Umbilical cord (tissue), 1 donor: ENCODE measurements at regions not wholly inside any gene's neighbourhood (a gene's known extent, or its start where the extent isn't known, plus 50 kb on each side); places are given as distances from the start of the nearest gene placed in this dataset.

Source experiments
- DNase-seq: peaks from one replicate; pipeline ENCODE4 v3.0.0-alpha.2; 2015; ENCODE audit warnings: low spot score

DNA sequence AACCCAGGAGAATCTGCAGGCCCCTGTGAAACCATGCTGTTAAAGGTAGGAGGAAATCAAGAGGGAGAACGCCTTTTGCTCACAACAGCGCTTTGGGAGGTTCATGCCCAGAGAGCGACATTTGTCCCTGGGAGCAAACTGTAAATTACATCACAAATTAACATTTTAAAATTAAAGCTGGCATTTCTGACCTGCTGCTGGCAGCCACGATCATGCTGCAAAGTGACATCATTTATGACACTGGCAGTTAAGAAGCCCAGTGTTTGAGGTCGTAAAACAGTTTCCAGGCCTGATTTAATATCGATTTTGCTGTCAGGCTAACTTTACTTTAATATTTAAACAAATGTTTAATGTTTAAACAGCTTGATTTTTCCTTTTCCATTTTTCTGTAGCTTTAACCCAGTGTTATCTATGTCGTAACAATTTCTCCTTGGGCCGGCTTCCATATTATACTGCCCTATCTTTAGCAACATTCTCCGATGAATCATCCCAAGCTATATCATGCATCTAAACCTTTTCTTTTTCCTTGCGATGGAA, 86.5 kb upstream of the NPVF start:
- DNase-seq: peak; percentile 86

DNA sequence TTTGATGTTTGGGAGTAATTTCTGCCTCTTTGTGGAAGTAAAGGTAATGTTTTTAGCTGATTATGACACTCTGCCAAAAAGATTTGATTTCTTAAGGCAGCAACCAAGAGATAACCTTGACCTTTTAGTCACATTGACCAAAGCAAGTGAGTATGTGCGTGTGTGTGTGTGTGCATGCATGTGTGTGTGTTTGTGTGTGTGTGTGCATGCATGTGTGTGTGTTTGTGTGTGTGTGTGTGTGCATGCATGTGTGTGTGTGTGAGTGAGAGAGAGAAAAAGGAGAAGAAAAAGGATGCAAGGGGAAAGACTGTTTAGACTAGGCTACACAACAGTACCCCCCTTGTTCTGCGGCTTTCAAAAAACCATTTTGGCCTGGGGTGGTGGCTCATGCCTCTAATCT, 88.1 kb upstream of the NPVF start:
- DNase-seq: no peak

DNA sequence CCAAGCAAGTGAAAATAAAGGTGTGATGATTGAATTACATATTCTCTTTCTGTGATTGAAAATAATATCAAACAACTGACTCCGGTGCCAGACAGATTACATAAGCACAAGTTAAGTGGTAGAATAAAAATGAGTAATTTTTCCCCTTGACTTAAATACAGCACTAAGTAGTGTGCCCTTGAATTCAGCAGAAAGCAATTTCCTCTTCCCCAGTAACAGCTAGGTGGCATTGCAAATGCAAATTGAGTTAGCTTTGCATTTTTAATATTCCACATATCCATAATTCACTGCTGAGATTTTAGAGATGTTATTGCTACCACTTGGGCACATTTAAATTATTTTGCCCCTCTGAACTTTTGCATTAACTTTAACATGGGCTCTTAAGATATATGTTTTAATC, 89.8 kb upstream of the NPVF start:
- DNase-seq: no peak

DNA sequence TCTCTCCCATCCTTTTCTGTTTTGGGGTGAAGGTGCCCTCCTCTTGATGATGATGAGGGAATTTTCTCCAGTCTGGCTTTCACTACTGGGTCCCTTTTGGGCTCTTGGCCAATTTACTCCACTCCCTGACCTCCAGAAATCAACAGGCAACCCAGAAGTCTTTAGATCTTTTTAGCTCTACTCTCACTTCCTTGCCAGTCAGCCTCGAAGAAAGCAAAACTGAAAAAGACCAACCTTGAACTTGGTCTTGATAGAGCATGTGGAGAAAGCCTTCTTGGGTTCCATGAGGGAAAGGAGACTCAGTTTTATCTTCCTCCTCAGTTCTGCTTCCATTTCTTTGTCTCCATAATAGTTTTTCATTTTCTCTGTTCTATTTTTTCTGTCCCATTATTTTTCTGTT, 91.4 kb upstream of the NPVF start:
- DNase-seq: no peak

DNA sequence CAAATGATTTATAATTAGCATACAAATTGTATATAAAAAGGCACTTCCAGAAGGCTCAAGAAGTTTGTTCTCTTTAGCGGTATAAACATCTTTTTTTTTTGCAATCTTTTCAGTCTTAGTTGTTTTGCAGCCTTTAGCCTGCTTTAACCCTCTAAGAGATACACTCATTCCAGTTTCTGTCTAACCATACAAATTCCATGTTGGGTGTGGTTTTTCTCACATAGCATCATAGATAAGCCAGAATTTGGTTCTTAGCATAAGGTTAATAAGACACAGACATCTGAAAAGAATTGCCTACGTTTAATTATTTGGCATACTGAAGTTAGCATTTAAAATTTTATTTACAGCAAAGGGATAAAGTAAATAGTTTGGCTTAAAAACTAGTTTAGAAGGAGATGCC, 92.5 kb upstream of the NPVF start:
- peak; percentile 57 for DNase-seq

DNA sequence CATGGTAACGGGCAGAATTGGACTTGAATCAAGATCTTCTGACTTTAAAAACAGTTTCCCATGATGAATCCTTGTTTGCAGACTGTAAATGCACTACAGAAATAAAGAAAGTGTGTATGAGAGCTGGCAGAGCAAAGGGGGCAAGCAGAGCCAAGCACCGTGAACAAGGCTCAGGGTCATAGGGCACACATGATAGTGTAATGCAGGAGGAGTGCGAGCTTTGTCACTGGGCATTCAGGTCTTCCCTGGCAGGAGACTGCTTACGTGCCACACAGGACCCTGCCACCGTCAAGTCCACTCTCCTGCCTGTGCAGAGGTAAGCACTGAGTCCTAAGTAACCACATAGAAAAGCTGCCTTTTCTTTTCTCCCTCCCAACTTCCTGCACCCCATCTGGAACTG, 93.1 kb upstream of the NPVF start:
- DNase-seq: peak; percentile 70

DNA sequence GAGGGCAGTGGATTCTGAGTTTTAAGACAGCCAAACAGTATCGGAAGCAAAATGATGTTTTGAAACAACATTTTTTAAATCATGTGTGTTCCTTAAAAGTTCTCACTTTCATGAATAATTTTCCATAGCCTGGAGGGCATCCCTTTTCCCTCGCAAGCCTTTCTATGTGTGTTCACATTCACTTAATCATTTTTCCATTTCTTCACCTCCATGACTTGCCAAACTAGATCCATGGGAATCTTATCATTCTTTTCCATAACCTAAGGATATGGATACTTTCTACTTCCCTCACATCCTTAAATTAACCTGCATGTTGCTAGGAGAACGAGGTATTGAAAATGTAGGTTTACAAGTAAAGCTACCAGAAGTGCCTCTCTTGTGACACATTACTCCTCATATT, 94.2 kb upstream of the NPVF start:
- DNase-seq: no peak

DNA sequence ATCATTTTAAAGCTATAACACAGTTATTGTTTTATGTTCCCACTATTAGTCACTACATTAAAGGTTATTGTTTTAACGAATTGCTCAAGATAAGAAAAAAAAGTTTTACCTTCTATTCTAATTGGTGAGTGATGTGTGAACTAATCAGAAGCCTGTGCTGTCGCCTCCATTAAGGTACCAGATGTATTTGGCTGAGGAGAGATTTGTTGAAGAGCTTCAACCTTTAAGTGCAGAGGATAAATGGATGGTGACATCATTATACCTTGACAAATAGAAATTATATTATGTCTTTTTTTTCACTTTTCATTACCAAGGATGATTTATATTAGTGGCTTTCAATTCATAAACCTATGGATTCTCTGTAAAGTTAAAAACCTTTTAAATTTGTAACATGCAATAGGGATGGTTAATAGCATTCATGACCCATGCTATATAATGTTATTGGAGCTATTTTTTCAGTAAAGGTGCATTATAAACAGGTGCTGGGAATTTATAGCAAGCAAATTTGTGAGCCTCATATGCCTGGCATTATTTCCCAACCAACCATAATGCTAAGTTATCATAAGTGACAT, 97.0 kb upstream of the NPVF start:
- no peak for DNase-seq

DNA sequence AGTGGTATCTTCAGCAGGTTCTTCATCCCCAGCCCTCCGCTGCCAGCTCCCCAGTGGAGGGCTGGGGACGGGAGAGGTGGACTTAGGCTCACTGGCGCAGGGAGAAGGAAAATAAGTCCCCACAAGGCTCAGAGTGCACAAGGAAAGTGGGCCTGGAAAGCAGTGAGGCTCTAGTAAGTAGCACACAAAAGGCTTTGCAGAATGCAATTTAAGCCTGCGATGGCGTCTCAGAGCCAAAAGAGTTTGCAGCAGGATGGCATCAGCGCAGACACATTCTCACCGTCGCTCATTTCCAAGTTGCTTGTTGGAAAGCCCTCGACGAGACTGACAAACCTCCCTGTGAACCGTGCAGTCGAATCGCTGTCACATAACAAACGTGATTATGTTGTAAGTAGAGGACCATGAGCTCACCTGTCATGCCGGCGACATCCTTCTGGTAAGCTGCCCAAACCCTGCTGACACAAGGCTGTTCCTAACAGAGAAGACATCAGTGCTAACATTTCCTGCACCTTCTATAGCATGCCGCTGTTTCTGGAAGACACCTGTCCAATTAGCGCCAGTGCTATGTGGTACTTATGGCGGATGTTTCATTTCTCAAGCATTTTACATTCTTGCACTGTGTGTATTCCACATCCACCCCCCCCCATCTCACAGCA, 98.3 kb upstream of the NPVF start:
- DNase-seq: no peak

DNA sequence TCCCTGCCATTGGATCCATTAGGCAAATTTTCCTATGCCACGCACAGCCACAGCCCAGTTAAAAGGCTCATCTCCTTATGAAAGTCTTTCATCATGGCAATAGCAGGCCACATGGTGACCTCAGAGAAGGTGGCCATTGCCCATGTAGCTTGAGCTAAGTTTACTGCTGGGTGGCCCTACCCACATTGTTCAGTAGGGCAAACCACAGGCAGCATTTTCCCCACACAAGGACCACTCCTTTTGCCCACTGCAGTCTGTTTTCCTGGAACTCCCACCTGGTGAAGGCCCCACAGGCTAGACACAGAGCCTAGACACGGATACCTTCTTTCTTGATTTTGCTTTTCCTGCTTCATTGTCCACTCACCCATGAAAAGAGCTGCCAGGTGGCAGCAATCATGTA, 101.5 kb upstream of the NPVF start:
- DNase-seq: no peak

DNA sequence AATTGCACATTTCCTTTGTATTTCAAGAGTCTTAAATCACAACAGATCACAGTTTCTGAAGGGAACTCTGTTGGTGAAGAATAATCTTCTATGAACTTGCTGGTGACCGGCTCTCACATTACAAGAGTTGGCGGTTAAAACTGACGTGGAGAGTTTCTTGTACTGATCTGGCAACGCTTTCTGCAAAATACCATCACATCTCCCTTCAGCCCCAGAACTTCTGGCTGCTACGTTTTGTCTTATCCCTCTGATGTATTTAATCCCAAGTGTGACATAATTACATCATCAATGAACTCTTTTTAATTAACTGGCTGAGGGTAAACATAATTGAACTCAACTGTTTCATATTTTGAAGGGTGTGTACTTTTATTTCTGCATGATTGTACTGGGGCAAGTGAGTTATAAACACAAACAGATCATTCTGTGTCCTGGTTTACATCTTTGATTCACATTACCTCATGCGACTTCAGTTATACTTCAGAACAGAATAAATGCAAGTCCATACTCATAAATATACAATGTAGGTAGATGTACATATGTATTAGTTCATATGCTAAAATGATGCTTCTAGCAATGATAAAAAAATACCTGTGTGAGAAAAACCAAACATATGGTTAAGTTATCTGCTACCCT, 105.1 kb upstream of the NPVF start:
- DNase-seq: no peak

DNA sequence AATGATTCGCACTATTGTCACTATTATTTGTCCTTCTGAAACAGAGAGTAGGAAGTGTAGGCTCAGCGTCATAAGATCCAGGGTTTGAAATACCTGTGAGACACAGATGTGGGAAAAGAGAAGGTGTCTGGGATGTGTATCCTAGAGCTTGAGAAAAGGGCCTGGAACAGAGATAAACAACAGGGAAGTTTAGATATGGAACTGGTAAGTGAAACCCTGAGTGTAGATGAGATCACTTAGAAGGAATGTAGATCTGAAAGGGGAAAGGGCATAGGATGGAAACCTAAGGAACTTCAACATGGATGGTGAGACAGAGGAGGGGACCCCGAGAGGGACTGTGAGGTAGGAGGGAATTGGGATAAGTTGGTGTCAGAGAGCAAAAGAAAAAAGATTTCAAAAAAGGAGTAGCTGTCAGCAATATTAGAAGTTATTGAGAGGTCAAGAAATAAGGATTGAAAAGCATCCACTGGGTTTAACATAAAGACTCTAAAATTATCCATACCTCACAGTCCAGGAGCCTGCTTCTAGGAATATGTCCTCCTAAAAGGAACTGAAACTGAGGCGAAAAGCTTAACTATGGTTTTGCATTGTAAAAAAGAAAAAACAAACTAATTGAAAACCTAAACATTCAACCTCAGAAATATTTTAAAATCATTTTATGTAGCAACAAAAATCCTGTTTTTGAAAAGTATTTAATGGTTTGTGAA, 119.2 kb upstream of the NPVF start:
- peak; percentile 23 for DNase-seq

DNA sequence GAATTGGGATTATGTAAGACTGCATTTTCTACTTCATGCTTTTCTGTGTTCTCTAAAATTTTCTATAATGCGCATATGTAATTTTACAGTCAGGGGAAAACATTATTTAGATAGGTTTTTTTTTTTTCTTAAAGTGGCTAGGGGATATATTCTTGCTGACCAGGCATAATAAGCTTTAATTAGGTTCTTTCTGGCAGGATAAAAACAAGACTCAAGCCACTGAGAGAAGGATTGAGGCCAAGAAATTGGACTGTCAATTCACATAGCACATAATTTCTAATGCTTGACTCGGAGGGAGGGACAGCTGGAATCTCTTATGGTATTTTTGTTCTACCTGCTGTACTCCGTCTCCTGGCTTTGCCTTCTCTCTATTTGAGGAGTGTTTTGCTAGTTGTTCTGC, 119.8 kb upstream of the NPVF start:
- peak; percentile 6 for DNase-seq

DNA sequence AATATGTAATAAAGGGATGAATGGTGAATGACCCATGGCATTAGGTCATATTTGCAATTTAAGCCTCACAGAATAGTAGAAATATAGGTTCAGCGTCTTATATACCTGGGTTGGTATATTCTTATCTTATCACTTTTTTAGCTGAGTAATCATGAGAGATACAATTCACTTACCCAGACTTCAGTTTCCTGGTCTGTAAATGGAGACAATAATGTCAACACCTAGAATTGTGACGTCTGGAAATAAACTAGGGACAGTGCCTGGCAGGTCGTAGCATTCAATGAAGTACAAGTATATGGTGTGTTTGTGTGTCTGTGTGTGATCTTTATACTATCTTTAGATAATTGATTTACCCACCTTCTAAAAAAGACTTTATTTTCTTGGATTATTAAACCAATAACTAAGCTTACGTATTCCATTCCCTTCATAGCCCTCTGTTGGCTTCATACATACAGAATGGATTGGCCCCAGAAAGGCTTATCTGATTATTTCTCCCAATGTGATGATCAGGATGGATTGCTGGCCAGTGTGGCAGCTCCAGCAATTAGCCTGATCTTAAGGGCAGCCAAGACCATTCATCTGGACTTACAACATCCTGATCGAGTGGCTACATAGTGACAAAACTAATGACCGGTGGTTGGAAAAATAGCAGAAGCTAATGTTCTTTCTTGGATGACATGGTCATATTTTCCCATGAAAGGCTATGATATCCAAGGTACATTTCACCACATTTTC, 121.2 kb upstream of the NPVF start:
- no peak for DNase-seq

DNA sequence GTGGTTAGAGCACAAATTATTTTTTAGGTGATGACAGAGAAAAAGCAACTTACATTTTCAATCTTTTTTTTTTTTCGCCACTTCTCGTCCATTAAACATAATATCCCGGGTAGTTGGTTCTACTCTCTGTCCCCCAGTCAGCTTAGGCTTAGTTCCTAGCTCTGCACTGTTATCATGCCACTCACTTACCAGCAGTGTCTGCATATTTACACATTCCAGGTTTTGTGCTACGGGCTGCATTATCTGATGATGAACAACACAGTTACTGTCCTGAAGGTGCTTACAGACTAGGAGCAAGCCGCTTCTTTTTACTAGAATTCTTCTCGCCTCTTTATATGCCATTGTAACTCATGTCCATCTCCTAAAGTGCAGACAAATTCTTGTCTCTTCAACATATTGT, 121.8 kb upstream of the NPVF start:
- DNase-seq: no peak

DNA sequence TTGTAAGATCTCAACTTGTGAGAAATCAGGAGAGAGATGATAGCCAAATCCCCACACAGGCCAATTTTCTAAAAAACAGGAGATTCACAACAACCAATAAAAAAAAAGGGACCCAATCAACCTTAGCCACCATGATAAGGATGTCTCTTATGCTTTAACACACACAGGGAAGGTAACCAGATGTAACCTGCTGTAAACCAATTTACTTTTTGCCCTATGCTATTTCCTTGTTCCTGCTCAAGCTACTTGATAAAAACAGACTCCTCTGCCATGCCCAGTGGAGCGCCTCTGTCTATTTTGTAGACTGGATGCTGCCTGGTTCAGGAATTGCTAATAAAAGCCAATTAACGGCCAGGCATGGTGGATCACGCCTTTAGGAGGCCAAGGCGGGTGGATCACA, 123.5 kb upstream of the NPVF start:
- DNase-seq: no peak

DNA sequence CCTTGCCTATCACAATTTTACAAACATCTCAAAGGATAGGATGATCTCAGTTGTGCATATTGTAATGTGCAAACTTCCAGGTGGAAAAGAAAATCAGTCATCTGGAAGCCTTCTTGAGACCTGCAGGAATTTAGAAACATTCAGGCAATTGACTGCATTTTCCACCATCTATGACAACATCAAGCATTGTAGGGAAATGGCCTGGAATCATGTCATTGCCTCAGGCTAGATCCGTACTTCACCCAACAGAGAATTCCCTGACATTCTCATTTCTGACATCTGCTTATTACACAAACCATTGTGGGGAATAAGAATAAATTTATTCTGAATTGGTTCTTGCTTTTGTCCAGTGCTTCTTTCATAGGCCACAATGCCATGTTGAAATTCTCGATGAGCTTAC, 124.9 kb upstream of the NPVF start:
- DNase-seq: no peak

DNA sequence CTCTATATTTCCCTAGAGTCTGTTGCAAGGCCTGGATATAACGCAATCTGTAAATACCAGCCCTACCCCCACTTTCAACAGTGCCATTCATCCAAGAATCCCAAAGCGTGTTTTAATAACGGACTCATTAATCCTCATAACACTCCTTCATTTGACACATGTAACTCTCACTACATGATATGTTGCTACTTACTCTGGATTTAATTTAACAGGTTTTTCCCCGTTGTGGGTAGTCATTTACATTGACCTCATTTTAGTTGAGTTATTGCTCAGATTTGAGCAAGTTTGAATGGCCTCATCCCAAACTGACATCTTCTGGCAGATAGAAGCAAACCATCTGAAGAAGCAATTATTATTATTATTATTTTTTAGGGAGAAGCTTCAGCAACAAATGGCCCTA, 125.4 kb upstream of the NPVF start:
- no peak for DNase-seq

DNA sequence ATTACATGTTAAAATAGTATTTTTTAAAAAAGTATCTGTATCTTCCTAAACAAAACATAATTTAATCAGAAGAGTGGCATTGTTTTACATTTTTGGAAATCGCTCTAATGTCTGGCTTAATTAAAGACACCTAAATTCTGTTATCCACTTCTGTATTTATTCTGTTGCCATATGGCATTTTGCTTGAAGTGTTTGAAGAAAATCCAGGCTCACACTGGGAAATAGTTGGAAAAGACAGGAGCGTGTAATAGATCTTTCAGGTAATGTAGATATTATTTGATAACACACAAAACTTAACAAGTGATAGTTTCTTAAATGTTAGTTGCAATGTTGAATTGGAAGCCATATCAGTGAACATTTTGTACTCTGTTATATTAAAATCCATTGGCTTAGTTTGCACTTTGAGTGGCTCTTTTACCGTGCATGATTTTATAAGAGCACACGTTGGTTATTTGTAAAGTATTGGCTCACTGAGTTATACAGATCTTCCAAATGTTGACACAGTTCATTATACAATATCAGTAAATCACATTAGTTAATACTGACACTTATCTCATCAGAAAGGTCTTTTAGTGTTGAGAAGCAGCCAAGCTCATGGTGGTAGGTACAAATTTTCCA, 128.4 kb upstream of the NPVF start:
- DNase-seq: no peak

DNA sequence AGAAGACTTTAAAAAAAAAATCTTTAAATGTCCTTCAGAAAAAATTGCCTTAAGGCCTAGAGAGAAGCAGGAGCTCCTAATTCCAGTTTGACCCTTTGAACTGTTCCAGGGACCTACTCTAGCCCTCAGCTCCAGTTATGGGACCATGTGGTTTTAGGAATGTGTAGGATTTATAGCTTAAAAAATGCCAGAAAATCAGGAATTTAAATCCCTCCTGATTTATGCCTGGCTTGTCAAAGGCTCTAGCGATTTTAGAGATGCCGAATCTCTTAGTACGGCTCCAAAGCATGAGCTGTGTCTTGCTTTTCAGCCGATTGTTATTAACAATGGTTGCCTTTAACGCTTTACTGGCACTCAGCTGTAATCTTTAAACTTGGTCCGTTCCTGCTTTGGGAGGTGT, 130.6 kb upstream of the NPVF start:
- peak; percentile 98 for DNase-seq

DNA sequence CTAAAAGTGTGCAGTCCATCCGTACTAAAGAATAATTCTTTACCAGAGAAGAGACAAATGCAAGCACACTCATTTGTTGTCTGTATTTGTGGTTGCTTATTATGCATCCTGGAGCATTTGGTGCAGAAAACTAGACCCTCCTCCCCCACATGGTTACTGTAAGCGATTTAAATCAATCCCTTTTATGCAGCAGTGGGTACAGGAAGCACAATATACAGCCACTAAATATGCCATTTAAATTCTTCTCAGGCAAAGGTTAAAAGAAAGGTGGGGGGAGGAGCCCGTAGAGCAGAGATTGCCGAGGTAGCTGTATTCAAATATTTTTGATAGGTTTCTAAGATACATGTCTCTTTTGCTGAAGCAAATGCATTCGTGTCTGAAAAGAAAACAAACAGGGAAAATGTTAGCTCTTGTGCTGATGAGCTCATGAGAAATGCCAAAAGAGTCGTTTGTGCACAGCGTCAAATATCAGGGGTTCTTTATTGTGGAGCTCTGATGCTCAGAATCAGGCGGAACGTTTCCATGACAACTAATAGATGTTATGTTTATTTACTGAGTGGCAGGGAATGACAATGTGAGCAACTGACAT, 131.3 kb upstream of the NPVF start:
- peak; percentile 72 for DNase-seq
